HG03520 (cell line): ENCODE measurements at regions not wholly inside any gene's neighbourhood (a gene's known extent, or its start where the extent isn't known, plus 50 kb on each side); places are given as distances from the start of the nearest gene placed in this dataset.
"Not testable (repeated sequence)": the region's sequence is repeated elsewhere in the genome, so short reads cannot be mapped to it uniquely, and the experiment has no call there.

Source experiments
- ATAC-seq: cut with Tn5 transposase; IDR thresholded peaks from one replicate; pipeline ENCODE4 v1.9.1; 2021; ENCODE audit warnings: mild to moderate bottlenecking, moderate library complexity; ENCODE audit not compliant: unreplicated experiment

- ATAC-seq: no peak
These were observed 264.7 kb downstream of the SOX9 start for GRCh38 chr17:72385475-72385874.

GRCh38 chr17:72386173-72386572 is 265.4 kb downstream of the SOX9 start:
- ATAC-seq: not testable (repeated sequence)

- ATAC-seq: no peak
These were observed 265.9 kb downstream of the SOX9 start for GRCh38 chr17:72386619-72387237.

- no peak for ATAC-seq
These were observed 266.7 kb downstream of the SOX9 start for GRCh38 chr17:72387487-72387886.

- ATAC-seq: no peak
These were observed 267.1 kb downstream of the SOX9 start for GRCh38 chr17:72387969-72388368.

GRCh38 chr17:72388765-72389473 is 268.1 kb downstream of the SOX9 start:
- peak; percentile 63 for ATAC-seq

GRCh38 chr17:72390675-72391508 is 270.1 kb downstream of the SOX9 start:
- ATAC-seq: no peak

- no peak for ATAC-seq
These were observed 271.5 kb downstream of the SOX9 start for GRCh38 chr17:72392056-72393010.

- ATAC-seq: no peak
These were observed 272.7 kb downstream of the SOX9 start for GRCh38 chr17:72393553-72393952.

GRCh38 chr17:72394531-72394930 is 273.7 kb downstream of the SOX9 start:
- ATAC-seq: no peak

GRCh38 chr17:72396121-72396520 is 275.3 kb downstream of the SOX9 start:
- ATAC-seq: no peak

- no peak for ATAC-seq
These were observed 276.4 kb downstream of the SOX9 start for GRCh38 chr17:72397223-72397667.

- ATAC-seq: no peak
These were observed 276.9 kb downstream of the SOX9 start for GRCh38 chr17:72397687-72398086.

- no peak for ATAC-seq
These were observed 278.3 kb downstream of the SOX9 start for GRCh38 chr17:72399023-72399607.

GRCh38 chr17:72399608-72400487 is 279.0 kb downstream of the SOX9 start:
- no peak for ATAC-seq

GRCh38 chr17:72400488-72400827 is 279.6 kb downstream of the SOX9 start:
- no peak for ATAC-seq

- ATAC-seq: no peak
These were observed 280.0 kb downstream of the SOX9 start for GRCh38 chr17:72400863-72401262.

- ATAC-seq: no peak
These were observed 281.3 kb downstream of the SOX9 start for GRCh38 chr17:72401883-72402726.
